Right lobe of liver (tissue), 6 donors: ENCODE measurements at regions not wholly inside any gene's neighbourhood (a gene's known extent, or its start where the extent isn't known, plus 50 kb on each side); places are given as distances from the start of the nearest gene placed in this dataset.
"Not testable (repeated sequence)": the region's sequence is repeated elsewhere in the genome, so short reads cannot be mapped to it uniquely, and the experiment has no call there.

ENCODE experiments used
- ATAC-seq, 4 donors: fragments of 200-7000 bp; cut with Tn5 transposase; one replicate each; pipeline ENCODE4 v1.9.1; 2020; ENCODE audit warnings: mild to moderate bottlenecking in 4 of 4, moderate library complexity in 4 of 4
- DNase-seq, 3 donors: peaks; one replicate each; pipeline ENCODE4 v3.0.0-alpha.2; 2020
- H3K27ac ChIP-seq, 3 donors: fragments of 200-600 bp; one replicate each; pipeline ENCODE4 v1.8.0; 2022
- H3K27me3 ChIP-seq, 2 donors: fragments of 200-600 bp; one replicate each; pipeline ENCODE4 v1.8.0; 2022
- H3K36me3 ChIP-seq, 4 donors: fragments of 200-600 bp; sonication (generic) in 1 of 4; one replicate each; pipeline versions ENCODE4 v1.5.1 to v1.8.0; 2017 to 2022; ENCODE audit warnings: control low read depth in 1 of 4
- H3K4me1 ChIP-seq, 4 donors: fragments of 200-600 bp; sonication (generic) in 1 of 4; one replicate each; pipeline versions ENCODE4 v1.5.1 to v1.8.0; 2017 to 2022; ENCODE audit warnings: control low read depth in 1 of 4
- H3K4me3 ChIP-seq, 3 donors: fragments of 200-600 bp; one replicate each; pipeline ENCODE4 v1.8.0; 2022
- H3K9me3 ChIP-seq, 4 donors: fragments of 200-600 bp; sonication (generic) in 1 of 4; one replicate each; pipeline versions ENCODE4 v1.5.1 to v1.8.0; 2017 to 2022; ENCODE audit warnings: control low read depth in 1 of 4
- POLR2A ChIP-seq: fragments of 450-650 bp; IDR thresholded peaks from one replicate; pipeline ENCODE4 v1.6.1; 2017; ENCODE audit warnings: antibody characterized with exemption, mild to moderate bottlenecking
- WGBS: methylation state at CpG from one replicate; pipeline ENCODE4 v1.1.6; 2018; ENCODE audit warnings: low coverage, low lambda C conversion rate; ENCODE audit not compliant: insufficient coverage; ENCODE audit errors: missing lambda C conversion rate; 5-methylcytosine and 5-hydroxymethylcytosine counted together
- intact Hi-C, 2 donors: fragments of 100-400 bp; cut with DNase I; formaldehyde crosslinking; loops; one replicate each; pipeline versions ENCODE4 v1.11.2 to v1.14.1; 2022
- TF ChIP-seq, protein P1 (sequence below), 4 donors: fragments of 200-600 bp in 3 of 4; fragments of 450-650 bp in 1 of 4; IDR thresholded peaks; one replicate each; pipeline versions ENCODE4 v1.5.1 to v1.8.0; 2016 to 2022; ENCODE audit warnings: antibody characterized with exemption in 4 of 4, mild to moderate bottlenecking in 2 of 4
- donor health status: DM: no; HTN: yes; CAD: no.
- donor health status: DM: no; HTN: no; CAD: no.
- donor health status: DM: no; HTN: no; CAD: no.
- donor health status: DM: no; HTN: yes; CAD: no.
- donor health status: DM: no; HTN: yes; CAD: no.

DNA sequence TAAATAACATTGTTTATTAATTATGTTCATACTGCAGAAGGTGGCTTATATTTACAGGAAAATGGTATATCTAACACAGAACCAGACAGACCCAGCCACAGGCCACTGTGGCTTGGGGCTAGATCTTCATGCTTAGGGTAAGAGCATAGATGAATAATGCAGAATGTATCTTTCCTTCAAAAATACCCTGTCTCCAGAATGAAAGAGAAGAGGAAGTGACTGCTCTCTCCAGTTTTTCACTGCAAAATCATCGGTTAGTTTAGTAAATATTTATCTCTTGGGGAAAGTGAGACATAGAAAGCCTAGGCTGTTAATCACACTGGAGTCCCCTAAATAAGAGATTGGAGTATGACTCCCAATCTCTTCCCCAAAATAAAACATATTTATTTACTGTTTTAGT is 453.7 kb downstream of the NAV3 start:
- Histone ChIP-seq H3K27ac (no peak overlapping the region), H3K36me3 (no peaks in the 10 kb centered on the region), H3K4me1 (no peaks in the 10 kb centered on the region), H3K27me3 (no peaks in the 10 kb centered on the region), H3K4me3 (no peak overlapping the region), H3K9me3 (no peaks in the 10 kb centered on the region)
- intact Hi-C loops: no loop called here
- WGBS: 67% methylated on average over 1 of the region's 1 CpG
- TF ChIP-seq, protein P1, sequence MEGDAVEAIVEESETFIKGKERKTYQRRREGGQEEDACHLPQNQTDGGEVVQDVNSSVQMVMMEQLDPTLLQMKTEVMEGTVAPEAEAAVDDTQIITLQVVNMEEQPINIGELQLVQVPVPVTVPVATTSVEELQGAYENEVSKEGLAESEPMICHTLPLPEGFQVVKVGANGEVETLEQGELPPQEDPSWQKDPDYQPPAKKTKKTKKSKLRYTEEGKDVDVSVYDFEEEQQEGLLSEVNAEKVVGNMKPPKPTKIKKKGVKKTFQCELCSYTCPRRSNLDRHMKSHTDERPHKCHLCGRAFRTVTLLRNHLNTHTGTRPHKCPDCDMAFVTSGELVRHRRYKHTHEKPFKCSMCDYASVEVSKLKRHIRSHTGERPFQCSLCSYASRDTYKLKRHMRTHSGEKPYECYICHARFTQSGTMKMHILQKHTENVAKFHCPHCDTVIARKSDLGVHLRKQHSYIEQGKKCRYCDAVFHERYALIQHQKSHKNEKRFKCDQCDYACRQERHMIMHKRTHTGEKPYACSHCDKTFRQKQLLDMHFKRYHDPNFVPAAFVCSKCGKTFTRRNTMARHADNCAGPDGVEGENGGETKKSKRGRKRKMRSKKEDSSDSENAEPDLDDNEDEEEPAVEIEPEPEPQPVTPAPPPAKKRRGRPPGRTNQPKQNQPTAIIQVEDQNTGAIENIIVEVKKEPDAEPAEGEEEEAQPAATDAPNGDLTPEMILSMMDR (IDR thresholded peaks at IDR 0.05): no peak
- TF ChIP-seq POLR2A: no peak
- no peak for DNase-seq
- ATAC-seq: no peak

DNA sequence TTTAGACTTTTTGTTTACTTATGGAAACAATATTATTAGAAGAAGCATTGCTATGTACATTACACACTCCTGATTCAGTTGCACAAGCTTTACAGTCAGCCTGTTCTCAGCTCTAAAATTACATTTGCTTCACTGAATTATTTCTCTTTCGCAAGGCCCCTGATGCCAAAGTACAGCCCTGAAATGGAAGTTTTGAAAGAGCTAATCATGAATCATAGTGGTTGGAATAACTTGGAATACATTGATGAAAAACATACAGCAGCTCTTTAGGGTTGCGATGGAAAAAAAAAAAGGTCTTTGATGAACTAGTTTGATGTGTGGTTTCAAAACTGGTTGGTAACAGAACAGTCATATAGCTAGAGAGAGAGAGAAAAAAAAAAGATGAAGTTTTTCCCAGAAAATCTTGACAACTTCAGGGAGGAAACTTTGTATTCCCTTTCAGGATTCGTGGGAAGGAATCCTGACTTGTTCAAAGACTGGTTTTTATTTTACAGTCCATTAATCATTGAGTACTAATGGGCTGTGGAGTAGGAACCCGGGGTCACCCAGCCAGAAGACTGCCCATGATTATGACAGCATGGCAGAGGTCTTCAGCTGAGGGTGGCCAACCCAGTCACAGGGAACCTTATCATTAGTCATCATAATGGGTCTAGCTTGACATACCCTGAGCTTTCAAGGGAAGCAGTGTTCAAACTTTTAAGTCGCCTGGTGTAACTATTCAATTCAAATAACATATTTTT is 460.1 kb downstream of the NAV3 start:
- H3K4me3 ChIP-seq: no peak overlapping the region
- no peak for TF ChIP-seq POLR2A
- TF ChIP-seq, protein P1 (IDR thresholded peaks at IDR 0.05): no peak
- ATAC-seq (peak; percentile 70 to 84 (median 73)), DNase-seq (peak in 1 of 3 donors; percentile 50)
- intact Hi-C loops: no loop called here
- H3K36me3 ChIP-seq: no peaks in the 10 kb centered on the region
- WGBS: 48% methylated on average over 5 of the region's 5 CpGs
- peaks cover 0 to 24% (median 12%) of the 10 kb centered on the region in 4 donors for H3K4me1 ChIP-seq
- H3K27me3 ChIP-seq: no peaks in the 10 kb centered on the region
- no peaks in the 10 kb centered on the region for H3K9me3 ChIP-seq
- H3K27ac ChIP-seq: peak overlapping the region; percentile 30 to 45 (median 35)

DNA sequence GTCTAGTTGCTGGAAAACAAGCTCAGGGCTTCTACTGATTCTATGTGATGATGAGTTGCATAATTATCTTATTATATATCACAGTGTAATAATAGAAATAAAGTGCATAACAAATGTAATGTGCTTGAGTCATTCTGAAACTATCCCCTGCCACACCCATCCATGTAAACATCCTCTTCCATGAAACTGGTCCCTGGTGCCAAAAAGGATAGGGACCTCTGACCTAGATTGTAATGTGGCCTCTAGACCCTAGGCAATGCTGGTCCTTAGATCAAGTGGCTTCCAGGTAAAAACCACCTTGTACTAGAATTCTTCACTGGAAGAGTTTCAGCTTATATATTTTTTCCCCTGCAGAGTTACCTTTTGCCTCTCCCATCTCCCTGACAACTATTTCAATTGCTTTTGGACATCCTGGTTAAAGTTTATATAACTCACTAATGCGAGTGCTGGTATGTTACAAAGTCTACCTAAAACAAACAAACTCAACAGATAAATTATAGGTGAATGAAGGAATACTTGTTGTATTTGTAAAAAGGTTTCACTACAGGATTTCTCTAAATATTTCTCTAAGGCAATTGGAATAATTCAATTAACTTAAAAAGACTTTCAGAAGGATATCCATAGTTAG is 462.5 kb downstream of the NAV3 start:
- intact Hi-C loops: no loop called here
- peak; percentile 86 to 95 (median 93) for ATAC-seq
- Histone ChIP-seq H3K4me1 (peaks cover 0 to 24% (median 12%) of the 10 kb centered on the region in 4 donors), H3K36me3 (no peaks in the 10 kb centered on the region), H3K4me3 (peak overlapping the region in 1 of 3 donors; percentile 7), H3K9me3 (no peaks in the 10 kb centered on the region), H3K27me3 (no peaks in the 10 kb centered on the region), H3K27ac (peak overlapping the region; percentile 41 to 74 (median 49))
- DNase-seq: no peak
- 28% methylated on average over 1 of the region's 1 CpG for WGBS
- TF ChIP-seq, protein P1 (IDR thresholded peaks at IDR 0.05): no peak

DNA sequence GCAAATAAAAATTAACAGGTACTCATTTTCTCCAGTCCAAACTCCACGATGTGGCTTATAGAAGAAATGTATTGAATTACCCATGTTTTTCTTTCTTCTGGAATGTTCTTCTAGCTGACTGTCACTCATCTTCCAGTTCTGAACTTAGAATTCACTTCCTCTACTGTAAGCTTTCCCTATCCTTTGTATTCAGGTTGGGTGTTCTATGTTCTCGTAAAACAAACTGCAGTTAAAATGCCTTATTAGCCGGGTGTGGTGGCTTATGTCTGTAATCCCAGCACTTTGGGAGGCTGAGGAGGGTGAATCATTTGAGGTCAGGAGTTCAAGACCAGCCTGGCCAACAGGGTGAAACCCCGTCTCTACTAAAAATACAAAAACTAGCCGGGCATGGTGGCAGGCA is 470.6 kb downstream of the NAV3 start:
- H3K4me3 ChIP-seq, H3K27ac ChIP-seq, DNase-seq, H3K9me3 ChIP-seq, H3K36me3 ChIP-seq, ATAC-seq, H3K27me3 ChIP-seq, H3K4me1 ChIP-seq, intact Hi-C loops: not testable (repeated sequence)
- WGBS: 87% methylated on average over 4 of the region's 5 CpGs

DNA sequence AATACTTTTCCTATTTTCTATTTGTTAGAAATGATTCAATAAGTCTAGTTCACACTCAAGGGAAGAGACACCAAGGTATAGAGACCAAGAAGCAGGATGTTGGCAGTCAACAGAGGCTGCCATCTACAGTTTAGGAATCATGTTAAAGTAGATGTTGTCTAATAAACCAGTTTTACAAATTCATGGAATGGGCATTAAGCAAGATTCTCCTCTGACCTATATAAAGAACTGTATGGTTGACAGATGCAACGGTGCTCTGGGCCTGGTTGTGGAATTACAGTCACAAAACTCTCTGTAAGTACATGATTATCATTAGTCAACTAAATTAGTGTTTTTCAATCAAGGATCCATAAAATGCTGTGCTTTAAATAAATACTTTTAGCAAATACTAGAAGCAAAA is 475.1 kb downstream of the NAV3 start:
- Histone ChIP-seq H3K9me3 (no peaks in the 10 kb centered on the region), H3K27me3 (no peaks in the 10 kb centered on the region), H3K36me3 (no peaks in the 10 kb centered on the region), H3K27ac (no peak overlapping the region), H3K4me3 (no peak overlapping the region), H3K4me1 (no peaks in the 10 kb centered on the region)
- no peak for TF ChIP-seq POLR2A
- TF ChIP-seq, protein P1 (IDR thresholded peaks at IDR 0.05): no peak
- no peak for ATAC-seq
- 70% methylated on average over 1 of the region's 1 CpG for WGBS
- intact Hi-C loops: no loop called here
- DNase-seq: no peak
